Stomach (tissue), 8 donors: ENCODE measurements at regions not wholly inside any gene's neighbourhood (a gene's known extent, or its start where the extent isn't known, plus 50 kb on each side); places are given as distances from the start of the nearest gene placed in this dataset.

Experiments used
- DNase-seq, 2 donors: peaks; one replicate each; pipeline versions ENCODE4 v3.0.0 to v3.0.0-alpha.2; 2013 to 2019
- H3K27ac ChIP-seq, 5 donors: fragments of 200-600 bp in 4 of 5; sonication (generic) in 4 of 5; one replicate each; pipeline ENCODE4 v1.5.1; 2013 to 2019; ENCODE audit warnings: mild to moderate bottlenecking in 1 of 5, moderate library complexity in 1 of 5
- H3K27me3 ChIP-seq, 3 donors: fragments of 200-600 bp; sonication (generic); one replicate each; pipeline ENCODE4 v1.5.1; 2017 to 2019; ENCODE audit warnings: mixed run types in 1 of 3
- H3K36me3 ChIP-seq, 4 donors: fragments of 200-600 bp; sonication (generic); 1 replicate in 3 of 4; 2 replicates in 1 of 4; pipeline ENCODE4 v1.5.1; 2016 to 2019
- H3K4me1 ChIP-seq, 4 donors: fragments of 200-600 bp; sonication (generic); one replicate each; pipeline ENCODE4 v1.5.1; 2016 to 2019
- H3K4me3 ChIP-seq, 4 donors: fragments of 200-600 bp; sonication (generic) in 3 of 4; one replicate each; pipeline ENCODE4 v1.5.1; 2016 to 2019; ENCODE audit warnings: mild to moderate bottlenecking in 1 of 4
- H3K9me3 ChIP-seq, 4 donors: fragments of 200-600 bp; sonication (generic); one replicate each; pipeline ENCODE4 v1.5.1; 2016 to 2019
- CTCF ChIP-seq, 7 experiments: fragments of 450-650 bp in 4 of 7; fragments of 200-600 bp in 3 of 7; sonication (generic) in 3 of 7; IDR thresholded peaks; one replicate each; pipeline ENCODE4 v1.5.1; 2016 to 2019; ENCODE audit warnings: antibody characterized with exemption in 7 of 7, control low read depth in 2 of 7, mild to moderate bottlenecking in 1 of 7
- EP300 ChIP-seq: sonication (generic); formaldehyde crosslinking; IDR thresholded peaks from one replicate; pipeline ENCODE4 v1.6.1; 2017; ENCODE audit warnings: antibody characterized with exemption
- POLR2A ChIP-seq, 4 donors: fragments of 450-650 bp; IDR thresholded peaks; one replicate each; pipeline ENCODE4 v1.6.1; 2016; ENCODE audit warnings: antibody characterized with exemption in 4 of 4, control low read depth in 2 of 4, mild to moderate bottlenecking in 1 of 4, moderate library complexity in 1 of 4
- POLR2AphosphoS5 ChIP-seq, 3 donors: sonication (generic); formaldehyde crosslinking; IDR thresholded peaks; one replicate each; pipeline ENCODE4 v1.6.1; 2016; ENCODE audit warnings: antibody characterized with exemption in 3 of 3
- WGBS, 5 donors: extraction: QIAGEN DNeasy Blood & Tissue Kit in 3 of 5; methylation state at CpG; one replicate each; pipeline versions ENCODE4 v1.1.5 to v1.1.7; 2013 to 2018; 5-methylcytosine and 5-hydroxymethylcytosine counted together
- intact Hi-C: fragments of 100-400 bp; cut with DNase I; formaldehyde crosslinking; loops from one replicate; pipeline ENCODE4 v1.15.1; 2023; ENCODE audit warnings: low total_unique reads
- donor health status: healthy with polysubstance abuse.
- donor health status: Bipolar disorder and iron deficiency.
- donor health status: healthy.

GRCh38 chr15:31970007-31970406 is 60.3 kb upstream of the CHRNA7 start:
- Histone ChIP-seq H3K4me1 (peaks cover 1 to 4% (median 3%) of the 10 kb centered on the region in 4 donors), H3K36me3 (no peaks in the 10 kb centered on the region)
- WGBS, 5 donors = 54 to 79% (median 64%) methylated on average over 3 to 4 of the region's 4 CpGs

DNA sequence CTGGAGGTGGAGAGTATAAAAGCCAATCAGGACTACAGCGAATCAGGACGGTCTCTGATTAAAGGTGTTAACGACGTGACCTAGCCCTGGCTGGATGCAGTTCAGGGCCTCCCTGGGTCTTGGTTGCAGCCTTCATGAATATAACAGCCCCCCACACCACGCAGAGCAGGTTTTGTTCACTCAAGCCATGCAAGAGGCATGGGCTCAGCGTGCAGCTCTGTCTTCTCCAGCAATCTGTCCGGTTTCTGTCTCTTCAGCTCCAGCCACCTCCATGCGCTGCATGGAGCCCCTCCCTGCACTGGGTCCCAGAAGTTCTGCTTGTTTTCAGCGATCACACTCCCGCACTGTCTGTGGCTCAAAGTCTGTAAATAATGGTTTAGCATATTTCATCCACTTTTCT is 57.1 kb upstream of the CHRNA7 start:
- TF ChIP-seq CTCF (IDR thresholded peaks at IDR 0.05) = no peak
- no peak for TF ChIP-seq POLR2AphosphoS5 (IDR thresholded peaks at IDR 0.05)
- no peak for TF ChIP-seq EP300
- no peak for TF ChIP-seq POLR2A (IDR thresholded peaks at IDR 0.05)
- Histone ChIP-seq H3K36me3 (no peaks in the 10 kb centered on the region), H3K4me1 (peaks cover 5 to 23% (median 11%) of the 10 kb centered on the region in 4 donors), H3K9me3 (no peaks in the 10 kb centered on the region), H3K27me3 (peaks cover 0 to 35% (median 6%) of the 10 kb centered on the region in 3 donors), H3K4me3 (no peak overlapping the region), H3K27ac (no peak overlapping the region)
- 73 to 80% (median 74%) methylated on average over 10 of the region's 10 CpGs for WGBS, 5 donors
- DNase-seq = no peak
- intact Hi-C loops = no loop called here

More at GRCh38 chr15:31970007-31970406, 60.3 kb upstream of the CHRNA7 start:
- H3K4me3 ChIP-seq = no peak overlapping the region
- intact Hi-C loops = no loop called here
- no peak for DNase-seq
- TF ChIP-seq POLR2AphosphoS5 (IDR thresholded peaks at IDR 0.05) (no peak), POLR2A (IDR thresholded peaks at IDR 0.05) (no peak), CTCF (IDR thresholded peaks at IDR 0.05) (no peak), EP300 (no peak)
- no peak overlapping the region for H3K27ac ChIP-seq
- H3K9me3 ChIP-seq = no peaks in the 10 kb centered on the region
- peaks cover 0 to 14% (median 0%) of the 10 kb centered on the region in 3 donors for H3K27me3 ChIP-seq

- Histone ChIP-seq H3K9me3 (no peaks in the 10 kb centered on the region), H3K27me3 (peaks cover 0 to 39% (median 6%) of the 10 kb centered on the region in 3 donors), H3K36me3 (no peaks in the 10 kb centered on the region), H3K4me1 (peaks cover 5 to 25% (median 11%) of the 10 kb centered on the region in 4 donors), H3K27ac (no peak overlapping the region), H3K4me3 (no peak overlapping the region)
- TF ChIP-seq EP300 = no peak
- no peak for TF ChIP-seq CTCF (IDR thresholded peaks at IDR 0.05)
- no peak for TF ChIP-seq POLR2AphosphoS5 (IDR thresholded peaks at IDR 0.05)
- TF ChIP-seq POLR2A (IDR thresholded peaks at IDR 0.05) = no peak
- intact Hi-C loops = no loop called here
- DNase-seq = no peak
- WGBS, 5 donors = 41 to 70% (median 55%) methylated on average over 2 to 6 of the region's 6 CpGs
Measured at GRCh38 chr15:31974154-31974794, 56.0 kb upstream of the CHRNA7 start.

DNA sequence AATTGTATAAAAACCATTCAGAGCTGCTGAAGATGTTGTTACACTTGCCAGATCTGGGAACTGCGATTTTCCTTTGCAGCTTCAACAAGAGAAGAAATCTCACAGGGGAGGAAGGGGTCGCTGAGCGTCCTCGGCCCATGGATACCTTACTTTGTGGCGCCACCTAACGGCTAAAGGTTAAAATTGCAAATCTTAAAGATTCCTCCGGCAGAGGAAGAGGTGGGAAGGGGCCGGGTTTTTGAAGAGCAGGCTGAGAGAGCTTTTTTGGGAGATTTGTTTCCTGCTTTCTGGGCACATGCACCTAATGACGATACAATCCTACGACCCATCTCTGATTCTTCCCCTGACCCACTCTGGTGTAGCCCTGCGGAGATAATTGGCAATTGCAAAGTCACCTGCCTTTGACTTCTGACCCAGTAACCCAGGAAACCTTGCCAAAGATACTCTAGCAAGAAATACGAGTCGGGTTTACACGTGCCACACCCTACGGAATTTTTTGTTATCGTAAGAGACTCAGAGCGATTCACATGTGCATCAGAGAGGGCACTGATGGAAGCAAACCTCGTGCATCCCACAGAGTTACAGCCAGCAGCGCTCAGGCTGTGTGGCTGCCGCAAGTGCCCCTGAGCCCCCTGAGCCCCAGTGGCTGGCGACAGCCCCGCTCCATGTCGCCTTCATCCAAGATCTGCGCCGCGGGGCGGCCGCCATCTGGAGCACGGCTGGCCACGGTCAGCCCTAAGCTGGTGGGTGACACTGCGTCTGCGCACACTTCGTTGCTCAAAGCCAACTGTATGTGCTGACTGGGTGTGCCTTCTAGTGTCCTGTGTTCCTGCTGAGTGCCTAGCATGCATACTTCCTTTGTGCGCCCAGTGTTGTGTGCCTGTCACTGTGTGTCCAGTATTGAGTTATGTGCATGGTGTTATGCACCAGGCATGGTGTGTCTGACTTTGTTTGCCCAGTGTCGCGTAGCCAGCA is 55.2 kb upstream of the CHRNA7 start:
- intact Hi-C loops = no loop called here
- Histone ChIP-seq H3K36me3 (no peaks in the 10 kb centered on the region), H3K9me3 (no peaks in the 10 kb centered on the region), H3K27me3 (peaks cover 0 to 39% (median 6%) of the 10 kb centered on the region in 3 donors), H3K27ac (no peak overlapping the region), H3K4me3 (peak overlapping the region; percentile 8 to 38 (median 22)), H3K4me1 (peaks cover 5 to 25% (median 11%) of the 10 kb centered on the region in 4 donors)
- 10 to 18% (median 12%) methylated on average over 33 to 36 of the region's 36 CpGs for WGBS, 5 donors
- DNase-seq = peak in 1 of 2 donors; percentile 71
- TF ChIP-seq POLR2AphosphoS5 (IDR thresholded peaks at IDR 0.05) = no peak
- peak in 3 of 7 experiments; percentile 34 to 55 (median 49) for TF ChIP-seq CTCF (IDR thresholded peaks at IDR 0.05)
